Heart left ventricle (tissue), 13 donors: ENCODE measurements at regions not wholly inside any gene's neighbourhood (a gene's known extent, or its start where the extent isn't known, plus 50 kb on each side); places are given as distances from the start of the nearest gene placed in this dataset.

ENCODE experiments used
- POLR2A ChIP-seq, 2 donors: fragments of 450-650 bp; IDR thresholded peaks; one replicate each; pipeline ENCODE4 v1.6.1; 2017; ENCODE audit warnings: antibody characterized with exemption in 2 of 2, mild to moderate bottlenecking in 2 of 2, moderate library complexity in 2 of 2
- TF ChIP-seq, protein P1 (sequence below), 12 donors: fragments of 200-600 bp; sonication (generic) in 4 of 12; IDR thresholded peaks; one replicate each; pipeline versions ENCODE4 v1.5.0 to v1.8.0; 2018 to 2022; ENCODE audit warnings: antibody characterized with exemption in 12 of 12, mild to moderate bottlenecking in 5 of 12
- donor health status: ischemic (EF 13 %, LVEDD 7.1; RV severe dilation, severe dysfunction).
- donor health status: DM: no; HTN: yes; CAD: no.
- donor health status: DM: no; HTN: no; CAD: no.
- donor health status: ischemic (EF 25% LVEDD 6.9; RV normal size, moderate dysfunction).
- donor health status: ischemic (EF 25% LVEDD 5.7; RV mildly dilated, moderate dysfunction).
- donor health status: ischemic (EF 35%, LVEDD 5.7; RV mildly dilated, moderate dysfunction).
- donor health status: nonischemic (EF 11% LVEDD 7.7; RV severe dilation, severe dysfunction).
- donor health status: DM: yes; HTN: yes; CAD: no.
- donor health status: PGD.
- donor health status: ischemic (EF 29% LVEDD 5.4; RV normal size, mild dysfunction).
- donor health status: nonischemic (EF 23%, LVEDD 6.1; RV moderate dilation, normal function).

DNA sequence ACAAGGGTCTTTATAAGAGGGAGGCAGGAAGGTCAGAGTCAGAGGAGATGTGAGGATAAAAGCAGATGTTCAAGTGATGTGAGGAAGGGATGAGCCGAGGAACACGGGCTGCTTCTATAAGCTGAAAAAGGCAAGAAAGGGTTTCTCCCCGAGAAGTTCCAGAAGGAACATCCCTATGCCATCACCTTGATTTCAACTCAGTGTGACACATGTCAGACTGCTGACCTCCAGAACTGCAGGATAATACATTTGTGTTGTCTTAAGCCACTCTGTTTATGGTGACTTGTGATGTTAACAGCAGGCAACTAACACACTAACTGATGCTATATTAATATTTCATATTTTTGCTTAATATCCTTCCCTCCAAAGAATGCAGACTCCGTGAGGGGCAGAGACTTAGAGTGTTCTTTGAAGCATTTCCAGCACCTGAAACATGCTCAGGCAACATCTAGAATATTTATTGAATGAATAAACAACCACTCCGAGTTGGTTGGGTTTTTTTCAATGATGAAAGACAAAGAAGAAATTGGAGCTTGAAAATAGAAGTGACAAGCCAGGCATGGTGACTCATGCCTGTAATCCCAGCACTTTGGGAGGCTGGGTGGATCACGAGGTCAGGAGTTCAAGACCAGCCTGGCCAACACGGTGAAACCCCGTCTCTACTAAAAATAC lies 77.6 kb upstream of the ADRA1B start:
- TF ChIP-seq, protein P1, sequence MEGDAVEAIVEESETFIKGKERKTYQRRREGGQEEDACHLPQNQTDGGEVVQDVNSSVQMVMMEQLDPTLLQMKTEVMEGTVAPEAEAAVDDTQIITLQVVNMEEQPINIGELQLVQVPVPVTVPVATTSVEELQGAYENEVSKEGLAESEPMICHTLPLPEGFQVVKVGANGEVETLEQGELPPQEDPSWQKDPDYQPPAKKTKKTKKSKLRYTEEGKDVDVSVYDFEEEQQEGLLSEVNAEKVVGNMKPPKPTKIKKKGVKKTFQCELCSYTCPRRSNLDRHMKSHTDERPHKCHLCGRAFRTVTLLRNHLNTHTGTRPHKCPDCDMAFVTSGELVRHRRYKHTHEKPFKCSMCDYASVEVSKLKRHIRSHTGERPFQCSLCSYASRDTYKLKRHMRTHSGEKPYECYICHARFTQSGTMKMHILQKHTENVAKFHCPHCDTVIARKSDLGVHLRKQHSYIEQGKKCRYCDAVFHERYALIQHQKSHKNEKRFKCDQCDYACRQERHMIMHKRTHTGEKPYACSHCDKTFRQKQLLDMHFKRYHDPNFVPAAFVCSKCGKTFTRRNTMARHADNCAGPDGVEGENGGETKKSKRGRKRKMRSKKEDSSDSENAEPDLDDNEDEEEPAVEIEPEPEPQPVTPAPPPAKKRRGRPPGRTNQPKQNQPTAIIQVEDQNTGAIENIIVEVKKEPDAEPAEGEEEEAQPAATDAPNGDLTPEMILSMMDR (IDR thresholded peaks at IDR 0.05), result no peak
- TF ChIP-seq POLR2A (IDR thresholded peaks at IDR 0.05), result no peak
